ENCODE measurements at regions not wholly inside any gene's neighbourhood (a gene's known extent, or its start where the extent isn't known, plus 50 kb on each side); places are given as distances from the start of the nearest gene placed in this dataset.

GRCh38 chr15:69843276-69843899, 254.3 kb downstream of the TLE3 start:
- no peak for DNase-seq

GRCh38 chr15:69843900-69844304, 253.8 kb downstream of the TLE3 start:
- no peak for DNase-seq

DNA sequence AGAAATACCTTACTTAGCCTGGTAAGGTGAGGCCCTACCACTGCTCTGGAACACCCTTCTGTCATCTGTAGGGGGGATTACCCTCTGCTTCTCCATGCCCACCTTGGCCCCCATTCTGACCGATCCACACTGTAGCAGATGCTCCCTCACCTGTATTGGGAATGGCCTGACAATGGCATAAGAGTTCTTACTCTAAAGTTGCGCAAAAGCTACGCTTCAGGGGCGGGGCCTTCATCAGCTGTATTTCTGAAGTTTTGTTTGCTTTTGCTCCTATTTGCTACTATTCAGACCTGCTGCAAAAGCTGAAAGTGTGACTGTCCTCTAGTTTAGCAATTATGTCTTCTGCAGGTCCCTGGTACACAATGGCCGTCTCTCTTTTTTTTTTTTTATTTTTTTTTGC, 252.6 kb downstream of the TLE3 start:
- DNase-seq = no peak

DNA sequence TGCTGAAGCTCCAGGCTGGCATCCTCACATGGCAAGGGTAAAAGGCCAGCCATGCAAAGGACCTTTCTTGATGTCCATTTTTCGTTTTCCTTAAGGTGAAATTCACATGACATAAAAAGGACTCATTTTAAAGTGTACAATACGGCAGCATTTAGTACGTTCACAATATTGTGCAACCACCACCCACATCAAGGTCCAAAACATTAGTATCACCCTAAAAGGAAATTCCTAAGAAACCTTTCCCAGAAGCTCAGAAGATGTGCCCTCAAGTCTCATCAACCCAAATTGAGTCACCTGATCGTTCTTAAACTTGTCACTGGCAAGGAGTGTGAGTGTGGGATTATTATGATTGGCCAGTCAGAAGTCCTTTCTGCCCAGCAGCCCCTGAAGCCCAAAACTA, 250.1 kb downstream of the TLE3 start:
- DNase-seq = no peak

DNA sequence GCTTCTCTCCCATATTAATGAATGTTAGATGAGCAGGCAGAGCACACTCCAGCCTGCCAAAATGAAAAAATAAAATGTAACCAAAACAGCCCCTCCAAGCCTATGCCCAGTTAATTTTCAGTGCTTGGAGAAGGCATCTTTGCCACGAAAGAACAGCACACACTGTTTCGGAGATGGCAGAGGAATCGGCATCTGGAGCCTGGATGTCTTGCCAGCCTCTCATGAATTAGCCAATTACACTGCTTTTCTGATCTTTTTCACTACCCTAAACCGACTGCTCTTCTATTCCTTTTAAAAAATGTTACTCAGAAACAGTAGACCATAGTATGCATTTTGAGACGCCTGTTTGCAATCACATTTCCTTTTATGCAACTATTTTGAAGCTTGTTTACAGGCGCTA, 249.6 kb downstream of the TLE3 start:
- no peak for DNase-seq

GRCh38 chr15:69848551-69849231, 249.0 kb downstream of the TLE3 start:
- DNase-seq = no peak

- DNase-seq = no peak
These were observed 248.5 kb downstream of the TLE3 start for GRCh38 chr15:69849232-69849610.

DNA sequence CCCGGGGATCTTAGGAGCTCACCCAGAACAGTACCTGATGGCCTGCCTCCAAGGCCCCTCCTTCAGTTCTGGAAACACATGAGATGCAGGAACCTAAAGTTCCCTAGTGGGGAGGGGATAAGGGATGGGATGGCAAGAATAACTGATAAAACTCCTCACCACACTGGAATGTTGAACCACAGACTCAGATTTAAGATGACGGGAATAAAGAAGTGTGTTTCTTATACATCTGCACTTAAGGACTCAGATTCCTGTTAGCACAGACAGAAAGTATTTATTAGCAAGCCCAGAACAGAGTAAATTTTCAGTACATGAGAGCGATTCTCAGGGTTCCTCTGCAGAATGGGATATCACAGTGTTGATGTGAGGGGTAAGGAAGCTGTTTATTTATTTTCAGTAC, 245.2 kb downstream of the TLE3 start:
- no peak for DNase-seq

GRCh38 chr15:69852916-69853315, 244.8 kb downstream of the TLE3 start:
- DNase-seq = no peak

DNA sequence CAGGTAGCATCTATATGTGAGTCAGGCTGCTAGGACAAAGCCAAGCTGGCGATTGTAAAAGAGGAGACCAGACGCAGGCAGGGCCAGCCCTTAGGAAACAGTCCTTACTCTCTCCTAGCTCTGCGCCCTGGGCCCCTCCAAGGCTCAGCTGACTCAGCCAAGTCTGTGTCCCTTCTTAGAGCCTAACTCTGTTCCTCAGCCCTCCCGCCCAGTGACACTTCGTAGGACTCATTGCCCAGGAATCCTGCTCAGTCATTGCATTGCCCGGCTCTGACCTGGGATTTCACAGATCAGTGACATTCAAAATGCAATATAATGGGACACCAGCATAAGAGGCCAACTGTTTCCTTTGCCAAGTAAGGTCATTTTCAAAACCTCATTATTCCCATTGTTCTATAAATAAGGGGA, 244.2 kb downstream of the TLE3 start:
- no peak for DNase-seq

DNA sequence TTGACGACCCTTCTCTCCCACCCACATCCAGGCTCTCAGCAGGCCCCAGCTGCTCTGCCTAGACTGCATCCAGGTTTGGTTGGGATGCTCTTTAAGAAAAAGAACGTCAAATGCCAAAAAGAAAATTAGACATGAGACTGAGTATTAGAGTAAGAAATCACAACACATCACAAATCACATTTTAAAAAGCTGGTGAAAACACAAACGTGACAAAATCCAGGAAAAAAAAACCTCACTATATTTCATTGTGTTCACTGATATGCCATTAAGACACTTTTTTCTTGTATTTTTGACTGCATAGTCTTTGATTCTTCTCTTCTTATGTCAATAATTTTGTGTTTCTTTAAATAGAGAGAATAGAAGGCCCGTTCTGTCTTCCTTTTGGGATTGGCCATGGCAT, 243.7 kb downstream of the TLE3 start:
- DNase-seq = no peak

GRCh38 chr15:69854521-69855181, 243.1 kb downstream of the TLE3 start:
- no peak for DNase-seq

GRCh38 chr15:69855258-69856000, 242.3 kb downstream of the TLE3 start:
- no peak for DNase-seq

- DNase-seq = no peak
These were observed 240.5 kb downstream of the TLE3 start for GRCh38 chr15:69857250-69857649.

DNA sequence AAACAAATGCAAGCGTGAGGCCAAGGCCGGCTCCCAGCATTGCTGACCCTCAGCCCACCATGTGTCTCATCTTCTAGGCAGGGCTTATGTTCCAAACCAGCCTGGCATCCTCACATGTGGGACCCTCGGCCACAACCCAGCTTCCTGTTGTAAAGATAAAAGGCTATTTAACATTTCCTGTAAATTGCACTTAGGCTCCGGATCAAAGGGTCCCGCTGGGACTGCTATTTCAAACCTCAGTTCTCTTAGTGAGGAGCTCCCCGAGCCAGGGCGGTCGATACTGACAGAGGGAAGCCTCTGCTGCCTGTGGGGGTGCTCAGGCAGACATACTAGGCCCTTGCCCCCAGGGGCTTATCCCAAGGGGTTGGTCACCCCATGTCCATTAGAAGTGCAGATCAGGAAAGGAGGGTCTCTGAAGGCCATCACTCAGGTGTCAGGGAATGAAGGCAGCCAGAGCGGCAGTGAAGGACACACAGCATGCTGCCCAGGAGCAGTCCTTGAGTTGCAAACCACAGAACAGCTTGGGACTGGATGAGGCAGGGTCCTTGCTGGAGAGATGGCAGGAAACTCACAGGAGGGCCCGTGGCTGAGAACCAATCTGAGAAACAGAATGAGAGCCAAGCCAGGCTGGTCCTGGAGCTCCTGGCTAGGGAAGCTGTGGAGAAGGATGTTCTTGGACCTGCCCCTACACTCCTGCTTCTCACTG, 239.9 kb downstream of the TLE3 start:
- DNase-seq = no peak

DNA sequence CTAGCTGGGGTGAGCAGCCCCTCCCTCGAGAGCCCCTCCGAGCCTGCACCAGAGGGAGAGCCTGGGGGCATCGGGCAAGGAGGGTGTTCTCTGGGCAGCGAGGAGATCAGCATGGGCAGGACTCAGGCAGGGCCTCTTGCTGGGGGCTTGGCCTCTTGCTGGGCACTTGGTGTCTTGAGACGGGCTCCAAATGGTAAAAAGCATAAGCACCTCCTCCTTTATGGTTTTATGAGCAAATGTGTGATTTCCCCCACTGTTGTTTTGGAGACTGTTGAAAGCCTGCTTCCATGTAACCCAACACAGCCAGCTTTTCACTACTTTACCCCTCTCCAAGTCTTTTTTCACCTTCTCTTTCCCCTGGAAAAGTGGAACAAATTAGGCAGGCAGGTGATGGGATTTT, 239.3 kb downstream of the TLE3 start:
- no peak for DNase-seq

DNA sequence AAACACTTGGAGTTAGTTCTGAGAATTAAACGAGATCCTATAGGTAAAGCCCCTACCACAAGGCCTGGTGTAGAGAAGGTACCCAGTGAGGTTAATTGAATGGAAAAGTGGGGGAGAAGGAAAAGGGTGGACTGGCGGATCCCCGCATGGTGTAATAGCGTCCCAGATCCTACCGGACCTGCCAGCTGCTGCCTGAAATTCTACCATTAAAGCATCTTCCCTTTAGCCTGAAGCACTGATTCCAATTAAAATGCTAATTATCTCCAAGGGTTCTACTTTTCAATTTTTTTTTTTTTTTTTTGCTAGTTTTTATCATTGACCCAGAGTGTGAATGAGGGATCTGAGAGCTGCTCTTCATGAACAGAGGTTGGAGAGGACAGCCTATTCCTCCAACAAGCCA, 237.9 kb downstream of the TLE3 start:
- DNase-seq = no peak

DNA sequence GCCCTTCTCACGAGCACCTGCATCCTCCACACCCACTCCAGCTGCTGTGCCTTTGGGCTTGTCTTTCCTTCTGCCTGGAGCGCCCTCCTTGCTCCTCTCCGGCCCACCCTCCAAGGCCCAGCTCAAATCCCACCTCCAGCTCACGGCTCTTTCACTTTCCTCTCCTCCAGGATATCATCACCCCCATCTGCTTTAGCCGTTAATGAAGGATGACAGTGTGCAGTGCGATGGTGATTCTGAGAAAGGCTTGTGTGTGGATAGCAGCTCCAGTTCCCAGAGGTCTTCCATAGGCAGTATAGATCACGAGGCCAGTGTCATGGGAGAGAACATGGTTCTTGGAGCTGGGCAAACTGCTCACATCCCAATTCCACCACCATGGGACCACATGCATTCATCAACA, 237.4 kb downstream of the TLE3 start:
- no peak for DNase-seq

DNA sequence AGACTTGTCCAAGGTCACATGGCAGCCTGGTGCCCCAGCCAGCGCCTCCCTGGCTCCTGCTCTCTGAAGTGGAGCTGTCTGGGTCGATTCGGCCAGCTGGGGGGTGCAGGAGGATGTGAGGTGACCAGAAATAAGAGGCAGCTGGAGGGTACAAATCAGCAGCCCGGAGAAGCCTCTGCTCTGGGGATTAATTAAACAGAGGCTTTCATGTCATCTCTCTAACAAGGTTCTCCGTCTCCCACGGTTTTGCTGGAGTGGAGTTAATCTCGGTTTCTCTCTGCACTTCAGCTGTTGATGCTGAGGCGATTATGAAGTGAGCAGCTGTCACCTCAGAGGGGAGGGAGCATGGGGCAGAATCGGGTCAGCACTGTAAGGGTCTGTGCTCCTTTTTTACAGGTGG, 236.8 kb downstream of the TLE3 start:
- DNase-seq = no peak

- DNase-seq = no peak
These were observed 236.2 kb downstream of the TLE3 start for GRCh38 chr15:69861331-69862171.

DNA sequence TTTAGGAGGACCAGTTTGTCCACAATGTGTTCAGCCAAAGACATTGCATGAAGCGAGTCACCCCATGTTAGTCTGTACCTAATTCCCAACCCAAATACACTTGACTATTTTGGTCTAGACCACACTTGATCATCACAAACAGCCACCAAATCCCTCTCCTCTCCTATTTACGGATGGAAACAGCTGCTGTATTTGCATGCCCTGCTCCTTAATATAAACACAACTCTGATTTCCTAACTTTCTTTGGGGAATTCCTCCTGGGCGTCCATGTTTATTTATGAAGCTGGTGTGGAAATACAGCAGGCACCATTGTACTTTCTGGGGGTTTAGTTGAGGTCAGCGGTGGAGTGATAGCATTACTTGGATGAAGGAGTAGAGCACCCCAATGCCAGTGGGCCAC, 235.2 kb downstream of the TLE3 start:
- DNase-seq = no peak
